MM.1S (cell line): ENCODE measurements at regions not wholly inside any gene's neighbourhood (a gene's known extent, or its start where the extent isn't known, plus 50 kb on each side); places are given as distances from the start of the nearest gene placed in this dataset.

Experiments
- DNase-seq: peaks from one replicate; pipeline ENCODE4 v3.0.0-alpha.2; 2015
- H2AFZ ChIP-seq: fragments of 300-600 bp; sonication (generic); 2 replicates; pipeline ENCODE4 v1.6.0; 2016; ENCODE audit warnings: antibody characterized with exemption, low read length
- H3F3A ChIP-seq: fragments of 300-600 bp; sonication (generic); 2 replicates; pipeline ENCODE4 v1.6.1; 2016; ENCODE audit warnings: mild to moderate bottlenecking, antibody characterized with exemption, low read length, moderate library complexity, mixed read lengths; ENCODE audit not compliant: insufficient read depth
- H3K27ac ChIP-seq: fragments of 300-600 bp; sonication (generic); 2 replicates; pipeline ENCODE4 v1.5.1; 2016; ENCODE audit warnings: mild to moderate bottlenecking, low read length
- H3K27me3 ChIP-seq: fragments of 300-600 bp; sonication (generic); replicated peaks from 2 replicates; pipeline ENCODE4 v1.6.0; 2016; ENCODE audit warnings: low read length; ENCODE audit not compliant: insufficient read depth
- H3K36me3 ChIP-seq: fragments of 300-600 bp; sonication (generic); replicated peaks from 2 replicates; pipeline ENCODE4 v1.6.1; 2016; ENCODE audit warnings: mild to moderate bottlenecking, low read length, mixed read lengths; ENCODE audit not compliant: insufficient read depth
- H3K4me1 ChIP-seq: fragments of 300-600 bp; sonication (generic); 2 replicates; pipeline ENCODE4 v1.6.1; 2016; ENCODE audit warnings: low read length, mixed read lengths
- H3K4me2 ChIP-seq: fragments of 300-600 bp; sonication (generic); 2 replicates; pipeline ENCODE4 v1.6.0; 2016; ENCODE audit warnings: low read depth, low read length
- H3K4me3 ChIP-seq: fragments of 300-600 bp; sonication (generic); 2 replicates; pipeline ENCODE4 v1.5.1; 2016; ENCODE audit warnings: low read length, mixed read lengths
- H3K79me2 ChIP-seq: fragments of 300-600 bp; sonication (generic); 2 replicates; pipeline ENCODE4 v1.6.1; 2016; ENCODE audit warnings: mixed run types, low read length, mixed read lengths
- H3K9ac ChIP-seq: fragments of 300-600 bp; sonication (generic); 2 replicates; pipeline ENCODE4 v1.6.1; 2016; ENCODE audit warnings: low read length, mixed read lengths
- H3K9me2 ChIP-seq: fragments of 300-600 bp; sonication (generic); replicated peaks from 2 replicates; pipeline ENCODE4 v1.6.1; 2016; ENCODE audit warnings: mild to moderate bottlenecking, low read length, mixed read lengths; ENCODE audit not compliant: insufficient read depth
- H3K9me3 ChIP-seq: fragments of 300-600 bp; sonication (generic); replicated peaks from 2 replicates; pipeline ENCODE4 v1.6.1; 2016; ENCODE audit warnings: mild to moderate bottlenecking, low read length, mixed read lengths; ENCODE audit not compliant: insufficient read depth
- H4K20me1 ChIP-seq: fragments of 300-600 bp; sonication (generic); 2 replicates; pipeline ENCODE4 v1.6.1; 2016; ENCODE audit warnings: mild to moderate bottlenecking, low read length, moderate library complexity, mixed read lengths; ENCODE audit not compliant: insufficient read depth
- CTCF ChIP-seq: fragments of 300-600 bp; sonication (generic); IDR thresholded peaks from 2 replicates; pipeline ENCODE4 v1.5.1; 2016; ENCODE audit warnings: antibody characterized with exemption, low read length, mixed read lengths
- EZH2 ChIP-seq: fragments of 300-600 bp; sonication (generic); optimal IDR thresholded peaks from 2 replicates; pipeline ENCODE3; 2017; ENCODE audit warnings: low read depth, mild to moderate bottlenecking, antibody characterized with exemption, low read length, mixed read lengths
- EZH2phosphoT487 ChIP-seq: fragments of 300-600 bp; sonication (generic); IDR thresholded peaks from 2 replicates; pipeline ENCODE4 v1.6.1; 2018; ENCODE audit warnings: antibody characterized with exemption, low read length

- Histone ChIP-seq H4K20me1 (no peaks in the 10 kb centered on the region), H3K9me2 (no peaks in the 10 kb centered on the region), H3F3A (no peaks in the 10 kb centered on the region), H3K9ac (no peak overlapping the region), H2AFZ (no peak overlapping the region), H3K4me2 (no peak overlapping the region), H3K4me1 (no peaks in the 10 kb centered on the region), H3K79me2 (no peaks in the 10 kb centered on the region), H3K4me3 (no peak overlapping the region), H3K9me3 (no peaks in the 10 kb centered on the region), H3K27me3 (no peaks in the 10 kb centered on the region), H3K36me3 (no peaks in the 10 kb centered on the region), H3K27ac (no peak overlapping the region)
- DNase-seq, result no peak
- TF ChIP-seq CTCF, result no peak
- TF ChIP-seq EZH2phosphoT487, result no peak
- no peak for TF ChIP-seq EZH2
These were observed 539.4 kb upstream of the SPHKAP start for GRCh38 chr2:228720895-228721294.

- H3K9ac ChIP-seq, result no peak overlapping the region
- no peak overlapping the region for H3K4me2 ChIP-seq
- H3K4me1 ChIP-seq, result no peaks in the 10 kb centered on the region
- no peaks in the 10 kb centered on the region for H3K9me2 ChIP-seq
- no peak overlapping the region for H3K4me3 ChIP-seq
- H3K79me2 ChIP-seq, result no peaks in the 10 kb centered on the region
- H3K36me3 ChIP-seq, result no peaks in the 10 kb centered on the region
- no peaks in the 10 kb centered on the region for H3F3A ChIP-seq
- H3K9me3 ChIP-seq, result no peaks in the 10 kb centered on the region
- no peaks in the 10 kb centered on the region for H3K27me3 ChIP-seq
- no peak overlapping the region for H2AFZ ChIP-seq
- H3K27ac ChIP-seq, result no peak overlapping the region
- H4K20me1 ChIP-seq, result no peaks in the 10 kb centered on the region
- no peak for TF ChIP-seq EZH2
- no peak for TF ChIP-seq EZH2phosphoT487
- no peak for TF ChIP-seq CTCF
- DNase-seq, result no peak
These were observed 528.4 kb upstream of the SPHKAP start for GRCh38 chr2:228709788-228710371.

GRCh38 chr2:228707846-228708245 is 526.4 kb upstream of the SPHKAP start:
- Histone ChIP-seq H3K4me2 (no peak overlapping the region), H3K27ac (no peak overlapping the region), H3F3A (no peaks in the 10 kb centered on the region), H2AFZ (no peak overlapping the region), H3K36me3 (no peaks in the 10 kb centered on the region), H3K9me2 (no peaks in the 10 kb centered on the region), H3K4me3 (no peak overlapping the region), H3K9ac (no peak overlapping the region), H3K9me3 (no peaks in the 10 kb centered on the region), H3K4me1 (no peaks in the 10 kb centered on the region), H3K79me2 (no peaks in the 10 kb centered on the region), H3K27me3 (no peaks in the 10 kb centered on the region), H4K20me1 (no peaks in the 10 kb centered on the region)
- DNase-seq, result no peak
- TF ChIP-seq EZH2, result no peak
- TF ChIP-seq EZH2phosphoT487, result no peak
- no peak for TF ChIP-seq CTCF
